Kidney capillary endothelial cell (primary cell): ENCODE measurements at regions not wholly inside any gene's neighbourhood (a gene's known extent, or its start where the extent isn't known, plus 50 kb on each side); places are given as distances from the start of the nearest gene placed in this dataset.

Experiments
- DNase-seq: peaks from one replicate; pipeline ENCODE4 v3.0.0-alpha.2; 2018; ENCODE audit warnings: low spot score

GRCh38 chr17:6940186-6940649, 55.6 kb upstream of the ALOX12 start:
- no peak for DNase-seq

GRCh38 chr17:6941989-6942388, 53.9 kb upstream of the ALOX12 start:
- DNase-seq: no peak

DNA sequence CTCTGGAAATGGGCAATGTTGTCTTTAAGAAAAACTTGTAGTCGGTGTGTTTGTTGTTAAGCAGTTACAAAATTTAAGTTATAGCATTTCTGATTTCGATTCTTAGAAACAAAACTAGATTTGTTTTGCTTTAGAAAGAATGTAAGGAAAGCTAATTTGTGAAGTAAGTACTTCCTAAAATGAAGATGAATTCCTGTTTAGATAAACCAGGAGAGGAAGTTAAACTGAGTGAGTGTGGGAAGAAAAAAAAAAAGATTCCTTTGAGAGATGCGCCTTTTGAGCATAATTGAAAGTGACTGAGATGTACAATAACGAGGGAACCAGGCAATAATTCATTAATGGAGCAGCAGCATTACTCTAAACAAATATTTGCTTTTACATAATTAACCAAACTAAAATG, 52.4 kb upstream of the ALOX12 start:
- DNase-seq: no peak
